ENCODE measurements at regions not wholly inside any gene's neighbourhood (a gene's known extent, or its start where the extent isn't known, plus 50 kb on each side); places are given as distances from the start of the nearest gene placed in this dataset.

GRCh38 chr15:96066126-96066525, 264.4 kb upstream of the NR2F2 start:
- TF ChIP-seq CTCF (IDR thresholded peaks at IDR 0.05) (no peak), POLR2A (IDR thresholded peaks at IDR 0.05) (no peak), POLR2AphosphoS5 (IDR thresholded peaks at IDR 0.05) (no peak)
